ENCODE measurements at regions not wholly inside any gene's neighbourhood (a gene's known extent, or its start where the extent isn't known, plus 50 kb on each side); places are given as distances from the start of the nearest gene placed in this dataset.

GRCh38 chr15:25545017-25545416 lies 106.2 kb upstream of the UBE3A start:
- no peak for TF ChIP-seq CTCF (IDR thresholded peaks at IDR 0.05; ENCODE audit: low read length, missing control alignments)
- H3K4me3 ChIP-seq (replicated peaks; ENCODE audit: low read depth, low read length): no peak overlapping the region
- DNase-seq (ENCODE audit: low read depth): peak; percentile 1

GRCh38 chr15:25544076-25544475 lies 105.3 kb upstream of the UBE3A start:
- no peak for TF ChIP-seq CTCF (IDR thresholded peaks at IDR 0.05; ENCODE audit: low read length, missing control alignments)
- H3K4me3 ChIP-seq (replicated peaks; ENCODE audit: low read depth, low read length): no peak overlapping the region
- no peak for DNase-seq (ENCODE audit: low read depth)

- H3K4me3 ChIP-seq (replicated peaks; ENCODE audit: low read depth, low read length): no peak overlapping the region
- DNase-seq (ENCODE audit: low read depth): peak; percentile 24
- TF ChIP-seq CTCF (IDR thresholded peaks at IDR 0.05; ENCODE audit: low read length, missing control alignments): no peak
Measured at GRCh38 chr15:25543196-25543595, 104.4 kb upstream of the UBE3A start.

GRCh38 chr15:25541228-25541627 lies 102.4 kb upstream of the UBE3A start:
- no peak for TF ChIP-seq CTCF (IDR thresholded peaks at IDR 0.05; ENCODE audit: low read length, missing control alignments)
- H3K4me3 ChIP-seq (replicated peaks; ENCODE audit: low read depth, low read length): no peak overlapping the region
- no peak for DNase-seq (ENCODE audit: low read depth)

- no peak for DNase-seq (ENCODE audit: low read depth)
- TF ChIP-seq CTCF (IDR thresholded peaks at IDR 0.05; ENCODE audit: low read length, missing control alignments): no peak
- no peak overlapping the region for H3K4me3 ChIP-seq (replicated peaks; ENCODE audit: low read depth, low read length)
Measured at GRCh38 chr15:25536801-25537611, 98.2 kb upstream of the UBE3A start.

- no peak for TF ChIP-seq CTCF (IDR thresholded peaks at IDR 0.05; ENCODE audit: low read length, missing control alignments)
- no peak for DNase-seq (ENCODE audit: low read depth)
- H3K4me3 ChIP-seq (replicated peaks; ENCODE audit: low read depth, low read length): no peak overlapping the region
Measured at GRCh38 chr15:25535866-25536265, 97.0 kb upstream of the UBE3A start.

- TF ChIP-seq CTCF (IDR thresholded peaks at IDR 0.05; ENCODE audit: low read length, missing control alignments): no peak
- no peak for DNase-seq (ENCODE audit: low read depth)
- no peak overlapping the region for H3K4me3 ChIP-seq (replicated peaks; ENCODE audit: low read depth, low read length)
Measured at GRCh38 chr15:25534293-25534692, 95.5 kb upstream of the UBE3A start.

Data from fibroblast of pulmonary artery (primary cell).